ENCODE measurements at regions not wholly inside any gene's neighbourhood (a gene's known extent, or its start where the extent isn't known, plus 50 kb on each side); places are given as distances from the start of the nearest gene placed in this dataset.

- Histone ChIP-seq H3K4me3 (replicated peaks in 1 of 3; ENCODE audit: insufficient read depth in 1 of 3, low read depth in 2 of 3, low read length in 3 of 3) (no peak overlapping the region), H3K79me2 (ENCODE audit: insufficient read depth, low read length) (no peaks in the 10 kb centered on the region), H3K27ac (ENCODE audit: extremely low read length, insufficient read depth, low read length) (no peak overlapping the region), H3K4me1 (ENCODE audit: insufficient read depth, low read length) (no peaks in the 10 kb centered on the region), H3K9me3 (ENCODE audit: low read length) (no peaks in the 10 kb centered on the region), H3K9ac (ENCODE audit: insufficient read depth, low read depth, low read length) (no peak overlapping the region), H3K27me3 (ENCODE audit: control insufficient read depth in 1 of 2, insufficient read depth in 2 of 2, low read length in 2 of 2) (no peaks in the 10 kb centered on the region; a peak in 1 of 5 replicates), H2AFZ (ENCODE audit: low read length) (no peak overlapping the region), H3K4me2 (ENCODE audit: low read depth, low read length) (no peak overlapping the region), H3K36me3 (replicated peaks in 1 of 2; ENCODE audit: control insufficient read depth in 1 of 2, insufficient read depth in 2 of 2, low read length in 2 of 2) (no peaks in the 10 kb centered on the region), H4K20me1 (ENCODE audit: insufficient read depth, low read length) (no peaks in the 10 kb centered on the region; the same call in 1 of the 2 replicates)
- CTCF ChIA-PET (ENCODE audit: low intra/inter-chr PET ratio, low total read pairs): no interaction called here
- intact Hi-C loops (cut with micrococcal nuclease; ENCODE audit: unreplicated experiment) (no loop called here), in situ Hi-C loops (cut with HindIII; ENCODE audit: extremely low pct_ligation_motif_present, low pct_unique_long_range_greater_than_20kb) (no loop called here)
- WGBS (ENCODE audit: low lambda C conversion rate): 13% methylated on average over 7 of the region's 7 CpGs
- FAIRE-seq (no peak), DNase-seq (ENCODE audit: low spot score) (no peak), ATAC-seq (no peak)
- POLR2A ChIA-PET: no interaction called here
- no TSS peak for BruUV-seq (replicated peaks)
- no peak for TF ChIP-seq KDM2A (CRISPR knock-in tag; IDR thresholded peaks at IDR 0.05; ENCODE audit: borderline replicate concordance, low read depth)
- TF ChIP-seq ZZZ3 (CRISPR knock-in tag; IDR thresholded peaks at IDR 0.05; ENCODE audit: borderline replicate concordance): no peak
- no peak for TF ChIP-seq GATAD2A (CRISPR knock-in tag; IDR thresholded peaks at IDR 0.05)
- TF ChIP-seq, protein P1, sequence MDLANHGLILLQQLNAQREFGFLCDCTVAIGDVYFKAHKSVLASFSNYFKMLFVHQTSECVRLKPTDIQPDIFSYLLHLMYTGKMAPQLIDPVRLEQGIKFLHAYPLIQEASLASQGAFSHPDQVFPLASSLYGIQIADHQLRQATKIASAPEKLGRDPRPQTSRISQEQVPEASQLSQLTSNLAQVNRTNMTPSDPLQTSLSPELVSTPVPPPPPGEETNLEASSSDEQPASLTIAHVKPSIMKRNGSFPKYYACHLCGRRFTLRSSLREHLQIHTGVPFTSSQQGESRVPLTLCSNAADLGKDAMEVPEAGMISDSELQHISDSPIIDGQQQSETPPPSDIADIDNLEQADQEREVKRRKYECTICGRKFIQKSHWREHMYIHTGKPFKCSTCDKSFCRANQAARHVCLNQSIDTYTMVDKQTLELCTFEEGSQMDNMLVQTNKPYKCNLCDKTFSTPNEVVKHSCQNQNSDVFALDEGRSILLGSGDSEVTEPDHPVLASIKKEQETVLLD (CRISPR knock-in tag; IDR thresholded peaks at IDR 0.05; ENCODE audit: low read depth): no peak
- no peak for TF ChIP-seq ZIK1 (CRISPR knock-in tag; IDR thresholded peaks at IDR 0.05; ENCODE audit: borderline replicate concordance, low read depth)
- no peak for TF ChIP-seq RELA (CRISPR knock-in tag; IDR thresholded peaks at IDR 0.05)
- no peak for TF ChIP-seq DNMT1 (CRISPR knock-in tag; IDR thresholded peaks at IDR 0.05)
- TF ChIP-seq BRF2 (CRISPR knock-in tag; IDR thresholded peaks at IDR 0.05): no peak
- no peak for TF ChIP-seq LCORL (IDR thresholded peaks at IDR 0.05)
- no peak for TF ChIP-seq LCORL (CRISPR knock-in tag; IDR thresholded peaks at IDR 0.05)
- TF ChIP-seq, protein P2, sequence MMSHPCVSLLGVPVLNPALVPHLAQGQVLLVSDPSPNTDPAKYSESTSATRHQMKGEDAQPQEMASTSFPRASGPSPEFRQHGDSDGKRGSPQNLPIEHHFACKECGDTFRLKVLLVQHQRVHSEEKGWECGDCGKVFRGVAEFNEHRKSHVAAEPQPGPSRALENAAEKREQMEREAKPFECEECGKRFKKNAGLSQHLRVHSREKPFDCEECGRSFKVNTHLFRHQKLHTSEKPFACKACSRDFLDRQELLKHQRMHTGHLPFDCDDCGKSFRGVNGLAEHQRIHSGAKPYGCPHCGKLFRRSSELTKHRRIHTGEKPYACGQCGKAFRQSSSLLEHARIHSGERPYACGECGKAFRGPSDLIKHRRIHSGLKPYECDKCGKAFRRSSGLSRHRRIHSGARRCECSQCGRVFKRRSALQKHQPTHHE (CRISPR knock-in tag; IDR thresholded peaks at IDR 0.05; ENCODE audit: borderline replicate concordance): no peak
- no peak for TF ChIP-seq ZNF687 (CRISPR knock-in tag; IDR thresholded peaks at IDR 0.05)
- TF ChIP-seq, protein P3, sequence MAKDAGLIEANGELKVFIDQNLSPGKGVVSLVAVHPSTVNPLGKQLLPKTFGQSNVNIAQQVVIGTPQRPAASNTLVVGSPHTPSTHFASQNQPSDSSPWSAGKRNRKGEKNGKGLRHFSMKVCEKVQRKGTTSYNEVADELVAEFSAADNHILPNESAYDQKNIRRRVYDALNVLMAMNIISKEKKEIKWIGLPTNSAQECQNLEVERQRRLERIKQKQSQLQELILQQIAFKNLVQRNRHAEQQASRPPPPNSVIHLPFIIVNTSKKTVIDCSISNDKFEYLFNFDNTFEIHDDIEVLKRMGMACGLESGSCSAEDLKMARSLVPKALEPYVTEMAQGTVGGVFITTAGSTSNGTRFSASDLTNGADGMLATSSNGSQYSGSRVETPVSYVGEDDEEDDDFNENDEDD (CRISPR knock-in tag; IDR thresholded peaks at IDR 0.05; ENCODE audit: borderline replicate concordance): no peak
- TF ChIP-seq, protein P4, sequence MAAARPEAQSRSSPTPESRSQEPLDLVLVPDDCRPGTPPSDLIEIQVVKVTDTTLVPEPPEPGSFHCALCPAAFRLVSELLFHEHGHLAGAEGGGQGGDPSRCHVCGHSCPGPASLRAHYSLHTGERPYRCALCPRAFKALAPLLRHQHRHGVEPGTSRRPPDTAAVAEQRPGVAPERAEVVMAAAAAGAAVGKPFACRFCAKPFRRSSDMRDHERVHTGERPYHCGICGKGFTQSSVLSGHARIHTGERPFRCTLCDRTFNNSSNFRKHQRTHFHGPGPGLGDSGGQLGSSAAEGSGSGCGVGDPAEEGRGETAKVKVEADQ (CRISPR knock-in tag; IDR thresholded peaks at IDR 0.05; ENCODE audit: borderline replicate concordance): no peak
- no peak for TF ChIP-seq ZNF839 (CRISPR knock-in tag; IDR thresholded peaks at IDR 0.05; ENCODE audit: borderline replicate concordance)
- no peak for TF ChIP-seq ZNF547 (CRISPR knock-in tag; IDR thresholded peaks at IDR 0.05)
These were observed 117.3 kb upstream of the MARK1 start for GRCh38 chr1:220410611-220411010.
